ENCODE measurements at regions not wholly inside any gene's neighbourhood (a gene's known extent, or its start where the extent isn't known, plus 50 kb on each side); places are given as distances from the start of the nearest gene placed in this dataset.
"Not testable (repeated sequence)": the region's sequence is repeated elsewhere in the genome, so short reads cannot be mapped to it uniquely, and the experiment has no call there.

GRCh38 chr5:96133341-96134079 lies 171.9 kb upstream of the ELL2 start:
- DNase-seq: no peak

GRCh38 chr5:96129276-96129675 lies 167.6 kb upstream of the ELL2 start:
- no peak for DNase-seq

GRCh38 chr5:96128204-96128864 lies 166.7 kb upstream of the ELL2 start:
- DNase-seq: no peak

GRCh38 chr5:96127538-96127937 lies 165.9 kb upstream of the ELL2 start:
- no peak for DNase-seq

- no peak for DNase-seq
Observed at GRCh38 chr5:96125231-96125891, 163.7 kb upstream of the ELL2 start.

GRCh38 chr5:96124589-96124988 lies 162.9 kb upstream of the ELL2 start:
- no peak for DNase-seq

- no peak for DNase-seq
Observed at GRCh38 chr5:96123418-96123817, 161.8 kb upstream of the ELL2 start.

- DNase-seq: no peak
Observed at GRCh38 chr5:96121364-96121763, 159.7 kb upstream of the ELL2 start.

GRCh38 chr5:96120120-96120519 lies 158.5 kb upstream of the ELL2 start:
- DNase-seq: no peak

GRCh38 chr5:96117771-96118651 lies 156.4 kb upstream of the ELL2 start:
- no peak for DNase-seq

- no peak for DNase-seq
Observed at GRCh38 chr5:96115147-96115807, 153.6 kb upstream of the ELL2 start.

GRCh38 chr5:96114736-96115135 lies 153.1 kb upstream of the ELL2 start:
- no peak for DNase-seq

GRCh38 chr5:96113170-96113939 lies 151.7 kb upstream of the ELL2 start:
- no peak for DNase-seq

- no peak for DNase-seq
Observed at GRCh38 chr5:96112703-96113102, 151.1 kb upstream of the ELL2 start.

GRCh38 chr5:96112123-96112670 lies 150.5 kb upstream of the ELL2 start:
- no peak for DNase-seq

- no peak for DNase-seq
Observed at GRCh38 chr5:96111080-96111756, 149.6 kb upstream of the ELL2 start.

GRCh38 chr5:96110300-96110699 lies 148.6 kb upstream of the ELL2 start:
- DNase-seq: no peak

GRCh38 chr5:96108629-96109028 lies 147.0 kb upstream of the ELL2 start:
- DNase-seq: not testable (repeated sequence)

- DNase-seq: not testable (repeated sequence)
Observed at GRCh38 chr5:96103829-96104228, 142.2 kb upstream of the ELL2 start.
